SK-N-SH treated with all-trans-retinoic acid at 6 μM for 48 hours (cell line): ENCODE measurements at regions not wholly inside any gene's neighbourhood (a gene's known extent, or its start where the extent isn't known, plus 50 kb on each side); places are given as distances from the start of the nearest gene placed in this dataset.

Experiments
- ARNTL ChIP-seq: fragments of 450-650 bp; formaldehyde crosslinking; IDR thresholded peaks from 2 replicates; pipeline ENCODE4 v1.5.0; 2020; ENCODE audit warnings: low read depth, mild to moderate bottlenecking, moderate library complexity, borderline replicate concordance
- GLIS3 ChIP-seq: fragments of 250-450 bp; sonication (Bioruptor Pico); IDR thresholded peaks from 2 replicates; pipeline ENCODE4 v1.5.0; 2020; ENCODE audit warnings: mild to moderate bottlenecking, moderate library complexity
- ISL1 ChIP-seq: fragments of 250-450 bp; sonication (Bioruptor Pico); IDR thresholded peaks from 2 replicates; pipeline ENCODE4 v2.1.2; 2022; ENCODE audit warnings: mild to moderate bottlenecking, moderate library complexity
- OSR1 ChIP-seq: fragments of 250-450 bp; sonication (Bioruptor Pico); IDR thresholded peaks from 2 replicates; pipeline ENCODE4 v1.8.0; 2022; ENCODE audit warnings: moderate library complexity, mild to moderate bottlenecking, inconsistent platforms
- RARB ChIP-seq: fragments of 250-450 bp; sonication (Bioruptor Pico); IDR thresholded peaks from 2 replicates; pipeline ENCODE4 v1.8.0; 2021; ENCODE audit warnings: mild to moderate bottlenecking, moderate library complexity
- SNAI2 ChIP-seq: fragments of 250-450 bp; sonication (Bioruptor Pico); IDR thresholded peaks from 2 replicates; pipeline ENCODE4 v1.5.0; 2020; ENCODE audit warnings: mild to moderate bottlenecking, moderate library complexity
- TCF4 ChIP-seq: fragments of 250-450 bp; sonication (Bioruptor Pico); IDR thresholded peaks from 2 replicates; pipeline ENCODE4 v1.8.0; 2021; ENCODE audit warnings: mild to moderate bottlenecking, moderate library complexity, borderline replicate concordance
- TOX ChIP-seq: fragments of 250-450 bp; sonication (Bioruptor Pico); IDR thresholded peaks from 2 replicates; pipeline ENCODE4 v1.8.0; 2021; ENCODE audit warnings: mild to moderate bottlenecking, moderate library complexity, borderline replicate concordance
- ZFP3 ChIP-seq: fragments of 250-450 bp; sonication (Bioruptor Pico); IDR thresholded peaks from 2 replicates; pipeline ENCODE4 v1.5.0; 2020; ENCODE audit warnings: mild to moderate bottlenecking, moderate library complexity
- ZNF565 ChIP-seq: fragments of 450-650 bp; formaldehyde crosslinking; conservative IDR thresholded peaks from 2 replicates; pipeline ENCODE4 v1.5.0; 2020; ENCODE audit warnings: low read depth, mild to moderate bottlenecking, moderate library complexity
- ZNF70 ChIP-seq: fragments of 450-650 bp; formaldehyde crosslinking; IDR thresholded peaks from 2 replicates; pipeline ENCODE4 v1.5.0; 2020; ENCODE audit warnings: mild to moderate bottlenecking, moderate library complexity
- TF ChIP-seq, protein P1 (sequence below): fragments of 250-450 bp; sonication (Bioruptor Pico); IDR thresholded peaks from 2 replicates; pipeline ENCODE4 v1.8.0; 2021; ENCODE audit warnings: low read depth, mild to moderate bottlenecking, moderate library complexity, borderline replicate concordance
- TF ChIP-seq, protein P2 (sequence below): fragments of 250-450 bp; sonication (Bioruptor Pico); IDR thresholded peaks from 2 replicates; pipeline ENCODE4 v1.8.0; 2020; ENCODE audit warnings: mild to moderate bottlenecking, moderate library complexity, borderline replicate concordance
- TF ChIP-seq, protein P3 (sequence below): fragments of 250-450 bp; sonication (Bioruptor Pico); IDR thresholded peaks from 2 replicates; pipeline ENCODE4 v1.5.1; 2021; ENCODE audit warnings: mild to moderate bottlenecking, moderate library complexity

DNA sequence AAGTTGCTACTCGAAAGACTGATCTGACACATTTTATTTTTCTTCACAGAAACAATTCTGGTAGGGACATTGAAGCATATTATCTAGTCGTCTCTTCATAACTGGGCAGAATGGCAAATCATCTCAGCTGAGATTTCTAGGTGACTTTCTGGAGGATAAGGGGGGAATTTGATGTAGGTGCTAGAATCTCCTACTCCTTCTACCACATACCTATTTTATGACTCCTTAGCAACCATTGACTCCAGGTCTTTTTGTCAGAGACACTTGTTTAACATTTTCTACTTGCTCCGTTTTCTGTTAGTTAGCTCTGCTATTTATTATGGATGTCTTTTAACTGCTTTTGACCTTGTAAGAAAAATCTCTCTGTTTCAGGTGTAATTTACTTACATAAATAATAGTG, 380.9 kb upstream of the SEMA3C start:
- TF ChIP-seq, protein P1, sequence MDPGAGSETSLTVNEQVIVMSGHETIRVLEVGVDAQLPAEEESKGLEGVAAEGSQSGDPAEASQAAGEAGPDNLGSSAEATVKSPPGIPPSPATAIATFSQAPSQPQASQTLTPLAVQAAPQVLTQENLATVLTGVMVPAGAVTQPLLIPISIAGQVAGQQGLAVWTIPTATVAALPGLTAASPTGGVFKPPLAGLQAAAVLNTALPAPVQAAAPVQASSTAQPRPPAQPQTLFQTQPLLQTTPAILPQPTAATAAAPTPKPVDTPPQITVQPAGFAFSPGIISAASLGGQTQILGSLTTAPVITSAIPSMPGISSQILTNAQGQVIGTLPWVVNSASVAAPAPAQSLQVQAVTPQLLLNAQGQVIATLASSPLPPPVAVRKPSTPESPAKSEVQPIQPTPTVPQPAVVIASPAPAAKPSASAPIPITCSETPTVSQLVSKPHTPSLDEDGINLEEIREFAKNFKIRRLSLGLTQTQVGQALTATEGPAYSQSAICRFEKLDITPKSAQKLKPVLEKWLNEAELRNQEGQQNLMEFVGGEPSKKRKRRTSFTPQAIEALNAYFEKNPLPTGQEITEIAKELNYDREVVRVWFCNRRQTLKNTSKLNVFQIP (CRISPR knock-in tag) = no peak
- TF ChIP-seq ZNF70 (no peak), ZNF565 (CRISPR knock-in tag) (no peak), GLIS3 (CRISPR knock-in tag) (no peak), TOX (CRISPR knock-in tag) (no peak), ARNTL (CRISPR knock-in tag) (no peak), RARB (CRISPR knock-in tag) (no peak), ZFP3 (CRISPR knock-in tag) (no peak), SNAI2 (CRISPR knock-in tag) (no peak), TCF4 (CRISPR knock-in tag) (no peak), ISL1 (no peak), OSR1 (no peak)
- TF ChIP-seq, protein P2, sequence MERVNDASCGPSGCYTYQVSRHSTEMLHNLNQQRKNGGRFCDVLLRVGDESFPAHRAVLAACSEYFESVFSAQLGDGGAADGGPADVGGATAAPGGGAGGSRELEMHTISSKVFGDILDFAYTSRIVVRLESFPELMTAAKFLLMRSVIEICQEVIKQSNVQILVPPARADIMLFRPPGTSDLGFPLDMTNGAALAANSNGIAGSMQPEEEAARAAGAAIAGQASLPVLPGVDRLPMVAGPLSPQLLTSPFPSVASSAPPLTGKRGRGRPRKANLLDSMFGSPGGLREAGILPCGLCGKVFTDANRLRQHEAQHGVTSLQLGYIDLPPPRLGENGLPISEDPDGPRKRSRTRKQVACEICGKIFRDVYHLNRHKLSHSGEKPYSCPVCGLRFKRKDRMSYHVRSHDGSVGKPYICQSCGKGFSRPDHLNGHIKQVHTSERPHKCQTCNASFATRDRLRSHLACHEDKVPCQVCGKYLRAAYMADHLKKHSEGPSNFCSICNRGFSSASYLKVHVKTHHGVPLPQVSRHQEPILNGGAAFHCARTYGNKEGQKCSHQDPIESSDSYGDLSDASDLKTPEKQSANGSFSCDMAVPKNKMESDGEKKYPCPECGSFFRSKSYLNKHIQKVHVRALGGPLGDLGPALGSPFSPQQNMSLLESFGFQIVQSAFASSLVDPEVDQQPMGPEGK (CRISPR knock-in tag) = no peak
- TF ChIP-seq, protein P3, sequence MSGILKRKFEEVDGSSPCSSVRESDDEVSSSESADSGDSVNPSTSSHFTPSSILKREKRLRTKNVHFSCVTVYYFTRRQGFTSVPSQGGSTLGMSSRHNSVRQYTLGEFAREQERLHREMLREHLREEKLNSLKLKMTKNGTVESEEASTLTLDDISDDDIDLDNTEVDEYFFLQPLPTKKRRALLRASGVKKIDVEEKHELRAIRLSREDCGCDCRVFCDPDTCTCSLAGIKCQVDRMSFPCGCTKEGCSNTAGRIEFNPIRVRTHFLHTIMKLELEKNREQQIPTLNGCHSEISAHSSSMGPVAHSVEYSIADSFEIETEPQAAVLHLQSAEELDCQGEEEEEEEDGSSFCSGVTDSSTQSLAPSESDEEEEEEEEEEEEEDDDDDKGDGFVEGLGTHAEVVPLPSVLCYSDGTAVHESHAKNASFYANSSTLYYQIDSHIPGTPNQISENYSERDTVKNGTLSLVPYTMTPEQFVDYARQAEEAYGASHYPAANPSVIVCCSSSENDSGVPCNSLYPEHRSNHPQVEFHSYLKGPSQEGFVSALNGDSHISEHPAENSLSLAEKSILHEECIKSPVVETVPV (CRISPR knock-in tag) = no peak
